NCI-H226 (cell line): ENCODE measurements at regions not wholly inside any gene's neighbourhood (a gene's known extent, or its start where the extent isn't known, plus 50 kb on each side); places are given as distances from the start of the nearest gene placed in this dataset.
"Not testable (repeated sequence)": the region's sequence is repeated elsewhere in the genome, so short reads cannot be mapped to it uniquely, and the experiment has no call there.

Source experiments
- DNase-seq: peaks from one replicate; pipeline ENCODE4 v3.0.0-alpha.2; 2015

DNA sequence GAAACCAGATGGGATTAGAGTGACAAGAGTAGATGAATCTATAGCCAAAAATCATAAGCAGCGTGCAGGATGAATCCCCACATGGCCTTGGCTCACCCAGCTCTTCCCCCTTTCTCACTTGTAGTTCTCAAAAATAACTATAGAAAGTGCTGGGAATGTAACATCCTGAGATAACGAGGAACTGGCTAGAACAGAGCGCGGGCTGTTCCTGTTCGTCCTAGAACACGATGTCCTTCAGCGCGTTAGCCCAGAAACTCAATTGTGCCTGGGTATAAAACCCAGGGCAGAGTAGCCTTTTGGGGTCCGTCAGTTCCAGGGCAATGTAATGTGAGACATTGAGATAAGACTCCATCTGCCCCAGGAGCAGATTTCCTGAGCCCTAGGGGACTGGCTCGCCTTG lies 326.2 kb downstream of the TSHZ3 start:
- no peak for DNase-seq

DNA sequence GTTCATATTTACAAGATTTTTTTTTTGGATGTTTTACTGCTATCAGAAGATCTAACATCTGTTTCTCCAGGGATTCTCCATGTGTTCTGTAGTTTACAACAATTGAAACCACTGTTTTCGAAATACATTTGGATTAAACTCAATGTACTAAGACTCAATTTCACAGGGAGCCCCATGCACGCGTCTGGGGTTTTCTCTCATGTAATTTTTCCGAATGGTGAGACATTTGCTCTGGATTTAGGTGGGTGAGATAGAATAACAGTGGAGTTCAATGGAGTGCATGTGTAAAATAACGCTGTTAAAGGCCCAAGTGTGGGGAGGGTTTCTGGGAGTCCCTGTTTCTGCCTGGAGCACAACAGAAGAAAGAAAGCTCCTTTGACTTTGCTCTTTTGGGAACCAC lies 330.3 kb downstream of the TSHZ3 start:
- DNase-seq: no peak

DNA sequence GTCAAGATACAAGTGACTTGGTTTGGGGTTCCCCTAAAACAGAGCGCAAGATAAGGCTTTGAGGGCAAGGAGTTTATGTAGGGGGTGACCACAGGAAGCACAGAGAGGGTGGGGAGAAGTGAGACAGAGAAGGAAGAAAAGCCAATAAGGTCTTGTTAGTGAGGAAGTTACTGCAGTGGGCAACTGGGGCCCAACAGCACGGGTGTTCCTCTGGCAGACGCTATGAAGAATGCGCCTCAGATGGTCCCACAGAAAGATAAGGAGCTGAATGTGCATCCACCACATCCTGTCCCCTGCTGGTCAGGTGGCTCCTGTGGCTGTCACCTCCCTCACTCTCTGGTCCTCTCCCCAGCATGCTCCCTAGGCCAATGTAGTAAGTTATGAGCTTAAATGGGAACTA lies 333.5 kb downstream of the TSHZ3 start:
- no peak for DNase-seq

- no peak for DNase-seq
These were observed 334.6 kb downstream of the TSHZ3 start for GRCh38 chr19:31014668-31015067.

DNA sequence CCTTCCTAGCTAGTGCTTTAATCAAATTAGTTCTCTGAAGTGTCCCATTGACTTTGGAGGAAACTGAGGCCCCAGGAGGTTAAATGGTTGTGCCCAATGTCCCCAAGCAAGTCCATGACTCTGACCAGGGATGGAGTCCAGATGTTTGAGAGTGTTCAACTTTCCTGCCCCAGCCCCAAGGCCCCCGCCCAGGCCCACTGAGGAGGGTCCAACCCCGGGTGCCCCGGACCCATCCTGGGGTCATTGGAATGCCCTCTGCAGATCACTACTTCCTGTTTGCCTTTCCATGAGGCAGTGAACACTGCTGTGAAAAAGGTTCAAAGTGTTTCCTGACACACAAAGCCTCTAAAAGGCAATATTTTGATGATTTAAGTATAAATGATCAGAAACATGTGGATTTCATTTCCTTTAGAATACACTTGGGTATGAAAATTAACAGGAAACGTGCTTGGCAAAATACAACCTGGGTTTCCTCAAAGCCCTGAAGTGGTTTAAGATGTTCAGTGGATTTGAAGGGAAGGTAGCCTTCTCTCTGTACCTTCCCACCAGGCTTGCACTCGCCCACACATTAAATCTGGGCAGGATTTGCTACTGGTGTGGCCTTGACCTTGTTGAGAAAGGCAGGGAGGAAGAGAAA lies 335.7 kb downstream of the TSHZ3 start:
- DNase-seq: no peak

DNA sequence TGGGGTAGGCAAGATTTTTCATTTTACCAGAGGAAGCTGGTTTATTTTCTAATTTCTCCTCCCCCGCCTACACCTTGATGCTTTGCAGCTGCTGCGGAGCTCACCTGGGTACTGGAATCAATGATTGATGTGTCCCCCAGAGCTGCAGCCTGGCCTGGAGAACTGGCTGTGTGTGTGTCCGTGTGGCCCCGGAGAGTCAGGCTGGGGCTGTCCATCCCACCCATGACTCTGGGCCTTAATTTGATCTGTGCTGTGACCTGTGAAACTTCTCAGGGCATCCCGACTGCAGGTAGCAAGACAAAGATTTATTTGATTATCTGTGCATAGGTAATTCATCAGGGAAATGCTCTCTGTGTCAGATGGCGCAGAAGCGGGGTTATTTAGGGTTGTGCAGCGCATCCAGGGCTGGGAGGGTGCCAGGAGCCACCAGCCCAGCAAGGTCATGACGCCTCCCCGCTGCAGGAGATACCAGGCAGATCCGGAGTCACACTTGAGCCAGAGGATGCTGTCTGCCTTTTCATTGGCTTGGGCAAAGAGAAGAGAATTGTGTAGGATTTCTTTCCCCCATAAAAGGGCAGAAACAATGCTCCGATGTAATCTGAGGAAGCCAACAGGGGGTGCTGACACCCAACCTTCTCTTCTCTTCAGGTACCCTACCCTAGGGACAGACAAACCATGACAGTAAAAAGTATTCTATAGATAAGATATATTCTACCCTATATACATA lies 346.6 kb downstream of the TSHZ3 start:
- no peak for DNase-seq

DNA sequence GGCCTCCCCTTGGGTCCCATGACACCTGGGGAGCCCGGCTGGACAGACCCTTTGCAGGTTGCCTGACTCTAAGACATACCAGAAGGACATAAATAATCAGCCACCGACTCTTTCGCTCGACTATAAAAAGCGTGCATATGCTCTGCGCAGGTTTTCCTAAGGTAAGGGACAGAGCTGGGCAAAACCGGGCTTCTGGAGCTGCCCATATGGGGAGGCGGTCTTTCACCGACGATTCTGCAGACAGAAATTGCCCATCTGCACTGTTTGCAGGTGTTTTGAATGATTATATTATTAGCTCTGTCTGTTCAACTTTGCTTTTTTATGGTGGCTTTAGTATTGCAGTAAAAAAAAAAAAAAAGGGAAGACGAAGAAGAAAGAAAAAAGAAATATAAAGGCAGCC lies 347.2 kb downstream of the TSHZ3 start:
- no peak for DNase-seq

DNA sequence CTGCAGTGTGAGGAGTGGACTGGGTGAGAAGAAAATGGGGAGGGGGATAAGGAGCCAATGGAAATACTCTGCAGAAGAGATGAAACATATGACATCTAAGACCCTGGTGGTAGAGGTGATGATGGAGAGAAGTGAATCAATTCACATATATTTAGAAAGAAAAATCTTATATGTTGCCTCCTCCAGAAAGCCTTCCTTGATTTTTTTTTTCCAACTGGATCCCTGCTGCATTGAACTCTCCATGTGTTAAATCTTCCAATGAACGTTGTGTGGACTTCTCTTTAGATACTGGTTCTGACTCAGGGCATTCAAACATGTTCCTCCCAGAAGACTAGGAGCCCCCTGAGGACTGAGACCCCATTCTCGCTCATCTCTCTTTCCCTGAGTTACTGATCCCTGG lies 348.3 kb downstream of the TSHZ3 start:
- no peak for DNase-seq

DNA sequence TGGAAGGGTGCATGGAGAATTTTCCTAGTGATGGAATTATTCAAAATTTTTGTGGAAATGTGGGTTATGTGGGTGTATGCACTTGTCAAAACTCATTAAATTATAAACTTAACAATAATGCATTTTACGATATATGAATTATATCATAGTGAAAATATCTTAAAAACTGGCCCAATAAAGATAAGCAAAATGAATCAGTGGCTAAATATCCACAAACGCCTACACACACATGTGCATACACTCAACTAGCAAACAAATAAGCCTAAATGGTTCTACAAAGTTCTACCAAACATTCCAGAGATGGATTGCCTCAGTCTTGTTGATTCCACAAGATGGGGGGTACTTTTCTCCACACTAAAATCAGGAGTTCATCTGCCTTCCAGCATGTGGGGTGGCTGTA lies 349.5 kb downstream of the TSHZ3 start:
- DNase-seq: no peak

GRCh38 chr19:30997222-30997621 lies 352.0 kb downstream of the TSHZ3 start:
- no peak for DNase-seq

DNA sequence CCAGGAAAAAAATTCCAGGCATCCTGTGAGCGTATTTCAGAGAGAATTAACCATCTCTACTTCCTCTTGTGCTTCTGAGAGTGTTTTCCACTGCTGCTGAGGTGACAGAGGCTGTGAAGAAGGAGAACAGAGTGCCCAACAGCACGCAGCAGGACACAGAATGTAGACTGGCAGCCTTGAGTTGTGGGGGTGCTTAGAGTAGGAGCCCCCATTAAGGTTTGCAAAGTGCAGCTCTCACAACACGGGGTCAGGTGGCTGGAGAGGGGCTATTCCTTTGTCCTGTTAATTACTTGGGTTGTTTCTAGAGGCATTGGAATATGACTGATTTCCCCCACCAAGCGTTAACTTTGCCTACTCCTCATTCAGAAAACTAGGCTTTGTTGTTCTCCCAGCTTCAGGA lies 370.6 kb downstream of the TSHZ3 start:
- DNase-seq: no peak

GRCh38 chr19:30969591-30969990 lies 379.6 kb downstream of the TSHZ3 start:
- DNase-seq: no peak

- no peak for DNase-seq
These were observed 380.3 kb downstream of the TSHZ3 start for GRCh38 chr19:30968841-30969399.

DNA sequence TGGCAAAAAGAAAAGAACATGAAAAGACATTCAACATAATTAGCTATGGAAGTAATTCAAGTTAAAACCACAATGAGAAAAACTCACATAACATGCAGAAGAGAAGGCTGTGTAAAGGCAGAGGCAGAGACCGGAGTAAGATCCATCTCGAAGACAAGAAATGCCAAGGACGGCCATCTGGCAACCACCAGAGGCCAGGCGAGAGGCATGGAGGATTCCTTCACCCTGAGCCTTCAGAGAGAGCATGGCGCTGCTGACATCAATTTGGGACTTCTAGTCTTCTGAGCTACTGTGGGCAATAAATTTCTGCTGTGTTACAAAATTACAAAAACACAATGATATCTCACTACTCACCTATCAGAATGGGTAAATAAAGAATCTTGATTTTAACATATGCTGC lies 381.0 kb downstream of the TSHZ3 start:
- DNase-seq: no peak

DNA sequence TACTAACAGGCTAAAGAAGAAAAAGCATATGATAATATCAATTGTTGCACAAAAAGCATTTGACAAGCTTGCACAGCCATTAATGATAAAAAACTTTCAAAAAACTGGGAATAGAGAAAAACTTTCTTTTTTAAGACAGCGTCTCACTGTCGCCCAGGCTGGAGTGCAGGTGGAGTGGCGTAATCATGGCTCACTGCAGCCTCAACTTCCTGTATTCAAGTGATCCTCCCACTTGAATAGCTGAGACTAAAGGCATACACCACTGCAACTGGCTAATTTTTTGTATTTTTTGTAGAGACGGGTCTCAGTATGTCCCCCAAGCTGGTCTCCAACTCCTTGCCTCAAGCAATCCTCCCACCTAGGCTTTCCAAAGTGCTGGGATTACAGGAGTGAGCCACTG lies 382.8 kb downstream of the TSHZ3 start:
- no peak for DNase-seq

GRCh38 chr19:30959011-30959410 lies 390.2 kb downstream of the TSHZ3 start:
- DNase-seq: no peak

DNA sequence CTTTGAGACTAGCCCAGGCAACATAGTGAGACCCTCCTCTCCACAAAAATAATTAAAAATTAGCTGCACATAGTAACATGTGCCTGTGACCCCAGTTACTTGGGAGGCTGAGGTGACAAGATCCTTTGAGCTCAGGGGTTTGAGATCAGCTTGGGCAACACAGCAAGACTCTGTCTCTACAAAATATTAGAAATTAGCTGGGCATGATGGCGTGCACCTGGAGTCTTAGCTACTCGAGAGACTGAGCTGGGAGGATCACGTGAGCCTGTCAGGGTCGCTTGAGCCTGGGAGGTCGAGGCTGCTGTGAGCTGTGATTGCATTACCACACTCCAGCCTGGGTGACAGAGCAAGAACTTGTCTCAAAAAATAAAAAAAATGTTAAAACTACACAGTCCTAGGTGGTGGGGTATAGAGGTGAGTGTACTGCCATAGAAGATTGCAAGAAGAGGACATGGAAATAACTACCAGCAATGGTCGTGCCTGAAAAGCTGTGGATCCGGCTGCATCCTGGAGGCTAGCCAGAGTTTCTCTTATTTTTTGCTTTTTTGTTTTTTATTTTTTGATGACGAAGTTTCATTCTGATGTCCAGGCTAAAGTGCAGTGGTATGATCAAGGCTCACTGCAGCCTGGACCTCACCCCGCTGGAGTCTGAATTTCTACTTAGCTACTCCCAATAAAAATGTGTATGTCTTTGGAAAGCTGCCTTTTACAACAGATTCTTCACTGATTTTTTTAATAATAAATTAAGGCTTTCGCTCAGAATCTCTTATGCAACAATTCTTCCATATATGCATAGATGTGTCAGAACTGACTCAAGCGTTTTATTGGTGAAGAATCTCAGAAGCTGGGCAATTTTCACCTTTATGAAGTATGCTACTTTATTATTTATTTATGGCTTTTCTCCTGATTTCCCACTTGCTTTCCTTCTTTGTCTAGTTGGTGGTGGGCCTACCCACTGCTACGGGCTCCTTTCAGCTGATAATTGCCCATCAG lies 393.8 kb downstream of the TSHZ3 start:
- no peak for DNase-seq

DNA sequence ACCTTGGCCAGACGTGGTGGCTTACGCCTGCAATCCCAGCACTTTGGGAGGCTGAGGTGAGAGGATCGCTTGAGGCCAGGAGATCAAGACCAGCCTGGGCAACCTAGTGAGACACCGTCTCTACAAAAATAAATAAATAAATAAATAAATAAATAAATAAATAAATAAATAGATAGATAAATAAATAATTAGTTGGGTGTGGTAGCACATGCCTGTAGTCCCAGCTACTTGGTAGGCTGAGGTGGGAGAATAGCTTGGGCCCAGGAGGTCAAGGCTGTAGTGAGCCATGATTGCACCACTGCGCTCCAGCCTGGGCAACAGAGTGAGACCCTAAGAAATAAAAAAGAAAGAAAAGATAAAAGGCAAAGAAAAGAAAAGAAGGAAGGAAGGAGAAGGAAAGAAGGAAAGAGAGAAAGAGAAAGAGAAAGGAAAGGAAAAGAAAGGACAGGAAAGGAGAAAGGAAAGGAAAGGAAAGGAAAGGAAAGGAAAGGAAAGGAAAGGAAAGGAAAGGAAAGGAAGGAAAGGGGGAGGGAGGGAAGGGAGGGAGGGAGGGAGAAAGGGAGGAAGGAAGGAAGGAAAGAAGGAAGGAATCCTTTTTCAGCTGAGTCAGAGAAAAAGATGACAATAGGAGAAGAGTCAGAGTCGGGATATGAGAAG lies 404.8 kb downstream of the TSHZ3 start:
- DNase-seq: not testable (repeated sequence)

DNA sequence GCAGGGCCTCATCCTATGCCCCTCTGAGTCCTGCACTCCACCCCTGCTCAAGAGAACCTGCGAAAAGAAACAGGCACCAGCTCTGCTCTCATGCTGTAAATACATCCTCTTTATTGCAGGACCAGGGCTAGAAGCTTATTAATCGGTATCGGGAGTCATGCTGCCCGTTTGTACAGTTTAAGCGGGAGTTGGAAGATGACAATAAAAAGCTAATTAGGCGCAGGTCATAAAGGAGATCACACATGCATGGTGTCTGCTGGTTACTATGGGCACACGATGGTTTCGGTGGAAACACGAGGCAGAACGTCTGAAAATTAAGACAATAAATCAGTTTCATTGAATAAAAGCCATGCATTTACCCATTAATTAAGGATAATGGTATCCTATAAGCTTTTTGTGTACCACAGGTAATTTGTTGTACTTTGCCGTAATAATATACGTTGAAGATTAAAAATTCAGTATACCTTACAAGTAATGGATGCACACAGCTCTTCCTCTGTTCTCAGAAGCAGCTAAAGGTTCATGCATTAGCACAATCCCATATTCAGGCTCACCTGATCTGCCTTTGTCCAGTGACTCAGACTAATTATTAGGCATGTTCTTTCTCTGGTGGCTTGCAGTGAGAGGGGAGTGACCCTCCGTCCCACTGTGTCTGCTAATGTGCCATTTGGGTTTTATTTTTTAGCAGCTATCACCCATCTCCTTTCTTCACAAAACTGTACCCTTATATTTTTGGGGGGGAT lies 406.0 kb downstream of the TSHZ3 start:
- DNase-seq: no peak

- DNase-seq: no peak
These were observed 406.6 kb downstream of the TSHZ3 start for GRCh38 chr19:30942636-30943035.

- no peak for DNase-seq
These were observed 407.6 kb downstream of the TSHZ3 start for GRCh38 chr19:30941591-30941990.

DNA sequence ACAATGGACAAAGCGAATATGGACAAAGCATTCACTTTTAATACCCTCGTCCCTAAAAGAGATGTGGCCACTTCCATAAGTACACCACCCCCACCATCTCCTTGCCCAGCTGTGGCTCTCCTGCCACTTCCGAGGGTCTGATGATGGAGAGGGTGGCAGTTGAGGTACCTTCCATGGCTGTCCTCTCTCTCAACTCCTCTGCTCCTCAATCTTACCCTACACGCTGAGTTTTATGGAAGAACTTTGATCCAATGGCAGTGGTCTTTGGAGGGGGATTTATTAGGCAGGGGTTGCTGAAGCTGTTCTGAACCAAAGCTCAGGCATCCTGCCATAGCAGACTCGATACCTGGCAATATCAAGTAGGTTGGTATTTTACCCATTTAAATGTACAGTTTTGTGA lies 413.0 kb downstream of the TSHZ3 start:
- no peak for DNase-seq
